ENCODE measurements at regions not wholly inside any gene's neighbourhood (a gene's known extent, or its start where the extent isn't known, plus 50 kb on each side); places are given as distances from the start of the nearest gene placed in this dataset.

DNA sequence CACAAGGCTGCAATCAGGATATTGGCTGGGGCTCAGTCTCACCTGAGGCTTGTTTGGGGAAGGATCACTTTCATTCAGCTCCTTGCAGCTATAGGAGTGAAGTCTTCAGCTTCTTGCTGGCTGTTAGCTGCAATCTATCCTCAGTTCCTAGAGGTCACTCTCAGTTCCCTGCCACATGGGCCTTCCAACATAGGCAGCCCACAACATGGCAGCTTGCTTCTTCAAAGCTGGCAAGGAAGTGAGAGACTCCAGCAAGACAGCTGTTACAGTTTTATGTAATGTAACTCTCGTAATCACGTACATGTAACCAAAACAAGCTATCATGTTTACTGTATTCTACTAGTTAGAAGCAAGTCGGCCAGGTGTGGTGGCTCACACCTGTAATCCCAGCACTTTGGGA lies 226.9 kb downstream of the CDC5L start:
- Histone ChIP-seq H3K4me1 (ENCODE audit: low read length) (no peaks in the 10 kb centered on the region), H3K27ac (ENCODE audit: low read length) (no peak overlapping the region), H3K79me2 (ENCODE audit: low read length) (no peaks in the 10 kb centered on the region), H3K36me3 (ENCODE audit: insufficient read depth, low read length) (no peaks in the 10 kb centered on the region), H3K9me2 (replicated peaks; ENCODE audit: insufficient read depth, low read length) (no peaks in the 10 kb centered on the region), H4K20me1 (ENCODE audit: insufficient read depth, low read depth, low read length) (no peaks in the 10 kb centered on the region), H3K4me3 (ENCODE audit: low read length) (no peak overlapping the region), H3K9me3 (ENCODE audit: low read length) (no peaks in the 10 kb centered on the region), H2AFZ (ENCODE audit: low read length) (no peak overlapping the region), H3K4me2 (ENCODE audit: low read depth, low read length, poor library complexity, severe bottlenecking) (no peak overlapping the region), H3K9ac (ENCODE audit: low read length) (no peak overlapping the region), H3K27me3 (ENCODE audit: low read length) (no peaks in the 10 kb centered on the region)
- no peak for DNase-seq

DNA sequence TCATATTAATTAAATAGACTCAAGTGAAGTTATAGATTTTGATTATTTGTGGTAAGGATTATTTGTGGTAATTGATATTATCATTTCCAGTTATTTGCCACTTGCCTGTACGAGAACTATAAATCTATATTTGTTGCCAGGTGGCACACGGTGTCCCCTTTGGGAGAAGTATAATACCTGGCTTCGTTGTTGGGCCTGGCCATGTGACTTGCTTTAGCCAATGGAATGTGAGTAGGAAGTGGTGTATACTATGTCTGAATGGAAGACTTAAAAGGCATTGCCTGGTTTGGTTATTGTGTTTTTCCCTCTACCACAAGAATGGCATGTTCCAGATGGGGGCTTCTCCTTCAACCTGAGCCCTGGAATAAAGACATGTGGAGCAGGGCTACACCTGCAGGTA lies 228.1 kb downstream of the CDC5L start:
- no peaks in the 10 kb centered on the region for H3K36me3 ChIP-seq (ENCODE audit: insufficient read depth, low read length)
- peak overlapping the region; percentile 32; the same call in 1 of the 2 replicates for H2AFZ ChIP-seq (ENCODE audit: low read length)
- no peak overlapping the region for H3K9ac ChIP-seq (ENCODE audit: low read length)
- no peak for DNase-seq
- no peaks in the 10 kb centered on the region for H3K9me3 ChIP-seq (ENCODE audit: low read length)
- no peak overlapping the region for H3K27ac ChIP-seq (ENCODE audit: low read length)
- no peaks in the 10 kb centered on the region for H3K9me2 ChIP-seq (replicated peaks; ENCODE audit: insufficient read depth, low read length)
- H3K4me2 ChIP-seq (ENCODE audit: low read depth, low read length, poor library complexity, severe bottlenecking) = no peak overlapping the region
- no peaks in the 10 kb centered on the region for H3K4me1 ChIP-seq (ENCODE audit: low read length)
- H3K4me3 ChIP-seq (ENCODE audit: low read length) = no peak overlapping the region
- no peaks in the 10 kb centered on the region for H3K79me2 ChIP-seq (ENCODE audit: low read length)
- H4K20me1 ChIP-seq (ENCODE audit: insufficient read depth, low read depth, low read length) = no peaks in the 10 kb centered on the region
- no peaks in the 10 kb centered on the region for H3K27me3 ChIP-seq (ENCODE audit: low read length)

DNA sequence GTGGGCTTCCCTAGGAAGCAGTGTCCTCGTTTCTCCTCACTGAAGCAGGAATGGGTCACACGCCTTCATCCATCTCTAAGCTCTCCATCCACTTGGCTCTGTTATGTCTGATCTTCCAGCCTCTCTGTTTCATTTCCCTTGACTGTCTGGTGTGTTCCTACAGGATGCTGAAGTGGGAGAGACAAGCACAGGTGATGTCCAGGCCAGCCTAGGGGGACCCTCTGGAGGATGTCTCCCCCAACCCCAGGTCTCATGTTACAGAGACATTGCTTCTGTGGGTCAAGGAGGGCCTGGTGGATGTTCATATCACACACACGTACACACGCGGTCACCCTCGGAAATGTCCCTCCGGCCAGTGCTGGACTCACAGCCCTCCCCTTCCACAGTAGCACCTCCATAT lies 229.9 kb downstream of the CDC5L start:
- Histone ChIP-seq H3K4me2 (ENCODE audit: low read depth, low read length, poor library complexity, severe bottlenecking) (no peak overlapping the region), H2AFZ (ENCODE audit: low read length) (no peak overlapping the region), H3K4me3 (ENCODE audit: low read length) (no peak overlapping the region), H3K9me3 (ENCODE audit: low read length) (no peaks in the 10 kb centered on the region), H3K27me3 (ENCODE audit: low read length) (no peaks in the 10 kb centered on the region), H3K36me3 (ENCODE audit: insufficient read depth, low read length) (no peaks in the 10 kb centered on the region), H3K27ac (ENCODE audit: low read length) (no peak overlapping the region), H3K9me2 (replicated peaks; ENCODE audit: insufficient read depth, low read length) (no peaks in the 10 kb centered on the region), H4K20me1 (ENCODE audit: insufficient read depth, low read depth, low read length) (no peaks in the 10 kb centered on the region), H3K9ac (ENCODE audit: low read length) (no peak overlapping the region), H3K79me2 (ENCODE audit: low read length) (no peaks in the 10 kb centered on the region), H3K4me1 (ENCODE audit: low read length) (no peaks in the 10 kb centered on the region)
- DNase-seq = no peak

DNA sequence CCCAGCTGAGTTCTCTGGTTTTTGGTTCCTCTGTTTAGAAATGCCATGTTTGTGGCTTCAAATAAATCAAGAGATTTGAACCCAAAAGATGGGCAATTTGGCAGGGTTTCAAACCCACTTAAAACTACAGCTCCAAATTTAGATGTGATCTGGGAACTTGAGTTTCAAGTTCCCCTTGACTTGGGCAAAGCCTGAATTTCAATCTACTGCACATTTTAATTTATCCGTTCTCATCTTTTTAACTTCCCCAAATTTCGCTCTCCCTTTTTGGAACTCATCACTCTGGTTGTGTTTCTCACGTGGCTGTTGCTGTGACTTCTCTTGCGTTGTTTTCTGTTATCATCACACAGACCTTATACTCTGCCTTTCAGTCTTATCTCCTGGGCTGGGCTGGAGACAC lies 230.9 kb downstream of the CDC5L start:
- H3K9me2 ChIP-seq (replicated peaks; ENCODE audit: insufficient read depth, low read length) = no peaks in the 10 kb centered on the region
- no peak overlapping the region for H3K9ac ChIP-seq (ENCODE audit: low read length)
- H3K79me2 ChIP-seq (ENCODE audit: low read length) = no peaks in the 10 kb centered on the region
- H3K27me3 ChIP-seq (ENCODE audit: low read length) = no peaks in the 10 kb centered on the region
- no peak for DNase-seq
- no peak overlapping the region for H3K27ac ChIP-seq (ENCODE audit: low read length)
- H4K20me1 ChIP-seq (ENCODE audit: insufficient read depth, low read depth, low read length) = no peaks in the 10 kb centered on the region
- no peaks in the 10 kb centered on the region for H3K9me3 ChIP-seq (ENCODE audit: low read length)
- H3K4me3 ChIP-seq (ENCODE audit: low read length) = no peak overlapping the region
- H3K4me1 ChIP-seq (ENCODE audit: low read length) = no peaks in the 10 kb centered on the region
- no peaks in the 10 kb centered on the region for H3K36me3 ChIP-seq (ENCODE audit: insufficient read depth, low read length)
- H2AFZ ChIP-seq (ENCODE audit: low read length) = no peak overlapping the region
- H3K4me2 ChIP-seq (ENCODE audit: low read depth, low read length, poor library complexity, severe bottlenecking) = no peak overlapping the region

DNA sequence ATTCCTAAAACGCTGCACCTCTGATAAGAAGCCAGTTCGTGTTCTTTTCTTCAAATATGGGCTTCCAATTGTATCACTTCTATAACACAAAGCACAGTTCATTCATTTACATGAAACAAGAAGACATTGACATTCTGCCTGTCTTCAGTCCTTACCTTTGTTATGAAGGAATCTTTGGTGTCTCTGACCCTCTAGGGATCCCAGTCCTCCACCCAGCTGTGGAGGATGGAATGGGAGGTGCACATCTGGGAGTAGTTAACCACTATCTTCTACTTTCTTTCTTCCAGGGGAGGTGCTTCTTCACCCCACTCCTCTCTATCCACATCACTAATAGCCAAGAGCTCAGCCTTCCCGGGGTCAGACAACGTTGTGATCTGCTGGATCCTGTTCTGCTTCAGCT lies 233.4 kb downstream of the CDC5L start:
- Histone ChIP-seq H3K4me2 (ENCODE audit: low read depth, low read length, poor library complexity, severe bottlenecking) (no peak overlapping the region), H3K27me3 (ENCODE audit: low read length) (no peaks in the 10 kb centered on the region), H3K9me3 (ENCODE audit: low read length) (no peaks in the 10 kb centered on the region), H3K79me2 (ENCODE audit: low read length) (no peaks in the 10 kb centered on the region), H4K20me1 (ENCODE audit: insufficient read depth, low read depth, low read length) (no peaks in the 10 kb centered on the region), H2AFZ (ENCODE audit: low read length) (no peak overlapping the region), H3K9ac (ENCODE audit: low read length) (no peak overlapping the region), H3K27ac (ENCODE audit: low read length) (no peak overlapping the region), H3K36me3 (ENCODE audit: insufficient read depth, low read length) (no peaks in the 10 kb centered on the region), H3K9me2 (replicated peaks; ENCODE audit: insufficient read depth, low read length) (no peaks in the 10 kb centered on the region), H3K4me3 (ENCODE audit: low read length) (no peak overlapping the region), H3K4me1 (ENCODE audit: low read length) (no peaks in the 10 kb centered on the region)
- DNase-seq = no peak

DNA sequence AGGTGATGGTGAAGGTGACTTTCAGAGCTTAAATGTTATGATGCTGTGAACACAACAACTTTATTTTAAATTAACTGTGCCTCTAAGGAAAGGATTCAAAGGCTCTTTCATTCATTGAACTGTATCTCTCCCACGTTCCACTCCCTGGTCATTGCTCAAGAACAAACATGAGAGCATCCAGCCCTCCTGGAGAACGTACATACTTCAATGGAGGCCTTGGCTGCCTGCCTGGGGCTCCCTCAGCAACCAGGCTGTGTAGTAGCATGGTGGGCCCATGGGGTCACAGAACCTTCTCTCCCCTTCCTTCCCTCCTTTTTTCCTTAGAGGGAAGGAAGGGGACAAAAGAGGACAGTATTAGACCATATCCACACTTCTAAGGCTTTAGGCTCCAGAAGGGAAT lies 234.3 kb downstream of the CDC5L start:
- H3K9me3 ChIP-seq (ENCODE audit: low read length) = no peaks in the 10 kb centered on the region
- H3K9me2 ChIP-seq (replicated peaks; ENCODE audit: insufficient read depth, low read length) = no peaks in the 10 kb centered on the region
- no peak overlapping the region for H2AFZ ChIP-seq (ENCODE audit: low read length)
- H3K9ac ChIP-seq (ENCODE audit: low read length) = no peak overlapping the region
- no peaks in the 10 kb centered on the region for H3K4me1 ChIP-seq (ENCODE audit: low read length)
- H3K79me2 ChIP-seq (ENCODE audit: low read length) = no peaks in the 10 kb centered on the region
- H4K20me1 ChIP-seq (ENCODE audit: insufficient read depth, low read depth, low read length) = no peaks in the 10 kb centered on the region
- DNase-seq = no peak
- H3K36me3 ChIP-seq (ENCODE audit: insufficient read depth, low read length) = no peaks in the 10 kb centered on the region
- H3K27me3 ChIP-seq (ENCODE audit: low read length) = no peaks in the 10 kb centered on the region
- H3K4me2 ChIP-seq (ENCODE audit: low read depth, low read length, poor library complexity, severe bottlenecking) = no peak overlapping the region
- H3K27ac ChIP-seq (ENCODE audit: low read length) = no peak overlapping the region
- no peak overlapping the region for H3K4me3 ChIP-seq (ENCODE audit: low read length)

DNA sequence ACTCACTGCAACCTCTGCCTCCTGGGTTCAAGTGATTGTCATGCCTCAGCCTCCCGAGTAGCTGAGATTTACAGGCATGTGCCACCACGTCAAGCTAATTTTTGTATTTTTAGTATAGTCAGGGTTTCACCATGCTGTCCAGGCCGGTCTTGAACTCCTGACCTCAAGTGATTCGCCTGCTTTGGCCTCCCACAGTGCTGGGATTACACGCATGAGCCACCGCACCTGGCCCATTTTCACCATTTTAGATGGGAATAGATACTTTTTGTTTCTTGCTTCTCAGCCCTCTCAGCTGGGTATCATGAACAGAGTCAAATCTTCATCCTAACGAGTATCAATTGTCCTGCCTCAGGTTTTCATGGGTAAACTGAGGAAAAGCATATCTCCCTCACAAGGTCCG lies 235.0 kb downstream of the CDC5L start:
- Histone ChIP-seq H3K4me1 (ENCODE audit: low read length) (no peaks in the 10 kb centered on the region), H3K79me2 (ENCODE audit: low read length) (no peaks in the 10 kb centered on the region), H2AFZ (ENCODE audit: low read length) (no peak overlapping the region), H3K4me3 (ENCODE audit: low read length) (no peak overlapping the region), H3K36me3 (ENCODE audit: insufficient read depth, low read length) (no peaks in the 10 kb centered on the region), H3K9me3 (ENCODE audit: low read length) (no peaks in the 10 kb centered on the region), H3K9ac (ENCODE audit: low read length) (no peak overlapping the region), H4K20me1 (ENCODE audit: insufficient read depth, low read depth, low read length) (no peaks in the 10 kb centered on the region), H3K9me2 (replicated peaks; ENCODE audit: insufficient read depth, low read length) (no peaks in the 10 kb centered on the region), H3K27ac (ENCODE audit: low read length) (no peak overlapping the region), H3K27me3 (ENCODE audit: low read length) (no peaks in the 10 kb centered on the region), H3K4me2 (ENCODE audit: low read depth, low read length, poor library complexity, severe bottlenecking) (no peak overlapping the region)
- DNase-seq = no peak

DNA sequence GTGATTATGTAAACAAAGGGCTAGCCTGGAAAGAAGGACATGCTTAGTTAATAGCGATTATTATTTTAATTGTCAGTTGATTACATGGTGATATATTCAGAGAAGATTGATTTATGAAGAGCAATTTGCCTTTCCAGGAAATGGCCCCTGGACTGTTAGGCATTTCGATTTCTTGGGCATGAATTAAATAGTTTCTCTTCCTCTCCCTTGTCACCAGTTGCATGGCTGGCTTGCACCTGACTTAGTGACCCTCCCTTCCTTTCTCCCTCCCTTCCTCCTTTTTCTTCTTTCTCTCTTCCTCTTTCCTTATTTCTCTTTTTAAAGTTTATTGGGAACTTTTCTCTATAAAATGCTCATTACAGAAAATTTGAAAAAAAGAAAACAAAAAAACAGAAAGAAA lies 235.4 kb downstream of the CDC5L start:
- no peak for DNase-seq
- Histone ChIP-seq H3K27ac (ENCODE audit: low read length) (no peak overlapping the region), H3K4me2 (ENCODE audit: low read depth, low read length, poor library complexity, severe bottlenecking) (no peak overlapping the region), H3K79me2 (ENCODE audit: low read length) (no peaks in the 10 kb centered on the region), H4K20me1 (ENCODE audit: insufficient read depth, low read depth, low read length) (no peaks in the 10 kb centered on the region), H3K4me3 (ENCODE audit: low read length) (no peak overlapping the region), H3K9me3 (ENCODE audit: low read length) (no peaks in the 10 kb centered on the region), H3K9me2 (replicated peaks; ENCODE audit: insufficient read depth, low read length) (no peaks in the 10 kb centered on the region), H3K9ac (ENCODE audit: low read length) (no peak overlapping the region), H3K36me3 (ENCODE audit: insufficient read depth, low read length) (no peaks in the 10 kb centered on the region), H3K27me3 (ENCODE audit: low read length) (no peaks in the 10 kb centered on the region), H2AFZ (ENCODE audit: low read length) (no peak overlapping the region), H3K4me1 (ENCODE audit: low read length) (no peaks in the 10 kb centered on the region)

DNA sequence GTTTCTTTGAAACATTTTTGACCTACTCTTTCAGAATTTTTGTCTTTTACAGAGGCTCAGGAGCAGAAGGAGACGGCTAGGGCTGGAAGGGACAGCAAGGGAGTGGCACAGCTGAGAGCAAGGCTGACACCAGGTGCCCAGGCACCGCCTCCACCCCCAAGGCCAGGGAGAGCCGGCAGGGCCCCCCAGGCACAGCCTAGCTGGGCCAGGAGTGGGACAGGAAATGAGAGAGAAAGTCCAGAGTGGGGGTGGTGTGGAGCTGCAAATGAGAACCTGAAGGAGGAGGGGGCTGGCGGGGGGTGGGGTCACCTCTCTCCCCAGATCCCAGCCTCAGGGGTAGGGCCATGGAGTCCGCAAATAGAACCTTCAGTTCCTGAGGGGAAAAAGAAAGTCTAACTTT lies 236.7 kb downstream of the CDC5L start:
- Histone ChIP-seq H3K4me1 (ENCODE audit: low read length) (no peaks in the 10 kb centered on the region), H3K4me2 (ENCODE audit: low read depth, low read length, poor library complexity, severe bottlenecking) (no peak overlapping the region), H2AFZ (ENCODE audit: low read length) (no peak overlapping the region), H3K9ac (ENCODE audit: low read length) (no peak overlapping the region), H3K9me3 (ENCODE audit: low read length) (no peaks in the 10 kb centered on the region), H3K79me2 (ENCODE audit: low read length) (no peaks in the 10 kb centered on the region), H3K9me2 (replicated peaks; ENCODE audit: insufficient read depth, low read length) (no peaks in the 10 kb centered on the region), H3K27me3 (ENCODE audit: low read length) (no peaks in the 10 kb centered on the region), H4K20me1 (ENCODE audit: insufficient read depth, low read depth, low read length) (no peaks in the 10 kb centered on the region), H3K4me3 (ENCODE audit: low read length) (no peak overlapping the region), H3K27ac (ENCODE audit: low read length) (no peak overlapping the region), H3K36me3 (ENCODE audit: insufficient read depth, low read length) (no peaks in the 10 kb centered on the region)
- no peak for DNase-seq
